Keratinocyte (primary cell): ENCODE measurements at regions not wholly inside any gene's neighbourhood (a gene's known extent, or its start where the extent isn't known, plus 50 kb on each side); places are given as distances from the start of the nearest gene placed in this dataset.

Source experiments
- DNase-seq: peaks from one replicate; pipeline ENCODE4 v3.0.0-alpha.2; 2011; ENCODE audit warnings: low read depth, missing footprints, low spot score
- FAIRE-seq: peaks from 2 replicates; lab custom pipeline; 2011; peaks lifted over from hg19 to GRCh38; lab: Jason Lieb, UNC
- H2AFZ ChIP-seq: 2 replicates; pipeline ENCODE4 v1.6.0; 2012; ENCODE audit warnings: low read length, control low read depth, inconsistent platforms; ENCODE audit not compliant: control insufficient read depth
- H3K27ac ChIP-seq: 2 replicates; pipeline ENCODE4 v1.5.1; 2011; ENCODE audit warnings: low read length; ENCODE audit not compliant: control insufficient read depth, insufficient read depth
- H3K27me3 ChIP-seq: 3 replicates; pipeline ENCODE4 v1.6.0; 2011; ENCODE audit warnings: low read length; ENCODE audit not compliant: control insufficient read depth, insufficient read depth; ENCODE audit errors: extremely low read depth
- H3K36me3 ChIP-seq, 2 experiments: 2 replicates in 1 of 2; 3 replicates in 1 of 2; pipeline ENCODE4 v1.5.1; 2011; ENCODE audit warnings: low read length in 2 of 2, mild to moderate bottlenecking in 1 of 2; ENCODE audit not compliant: control insufficient read depth in 2 of 2, insufficient read depth in 2 of 2; ENCODE audit errors: extremely low read depth in 1 of 2
- H3K4me1 ChIP-seq: 3 replicates; pipeline ENCODE4 v1.5.1; 2011; ENCODE audit warnings: low read length; ENCODE audit not compliant: control insufficient read depth, insufficient read depth; ENCODE audit errors: extremely low read depth
- H3K4me2 ChIP-seq: 3 replicates; pipeline ENCODE4 v1.6.0; 2011; ENCODE audit warnings: low read depth, low read length; ENCODE audit not compliant: control insufficient read depth, insufficient read depth; ENCODE audit errors: extremely low read depth
- H3K4me3 ChIP-seq, 3 experiments: fragments of 200-600 bp in 1 of 3; sonication (generic) in 1 of 3; 2 replicates in 2 of 3; 3 replicates in 1 of 3; pipeline ENCODE4 v1.5.1; 2011 to 2016; ENCODE audit warnings: low read length in 3 of 3, mild to moderate bottlenecking in 3 of 3, control low read depth in 2 of 3, inconsistent platforms in 1 of 3, low read depth in 1 of 3, mixed read lengths in 1 of 3, mixed run types in 1 of 3, moderate library complexity in 1 of 3; ENCODE audit not compliant: control insufficient read depth in 2 of 3, insufficient read depth in 2 of 3; ENCODE audit errors: extremely low read depth in 1 of 3
- H3K79me2 ChIP-seq: 2 replicates; pipeline ENCODE4 v1.6.0; 2012; ENCODE audit warnings: low read length; ENCODE audit not compliant: control insufficient read depth, insufficient read depth
- H3K9ac ChIP-seq: 3 replicates; pipeline ENCODE4 v1.6.0; 2011; ENCODE audit warnings: low read length; ENCODE audit not compliant: control insufficient read depth, insufficient read depth; ENCODE audit errors: extremely low read depth
- H3K9me1 ChIP-seq: 3 replicates; pipeline ENCODE4 v1.6.0; 2011; ENCODE audit warnings: low read length; ENCODE audit not compliant: control insufficient read depth, insufficient read depth; ENCODE audit errors: extremely low read depth
- H3K9me3 ChIP-seq: 2 replicates; pipeline ENCODE4 v1.5.1; 2012; ENCODE audit warnings: low read depth, low read length; ENCODE audit not compliant: control insufficient read depth
- H4K20me1 ChIP-seq: 3 replicates; pipeline ENCODE4 v1.6.0; 2011; ENCODE audit warnings: low read length; ENCODE audit not compliant: control insufficient read depth, insufficient read depth; ENCODE audit errors: extremely low read depth
- EZH2 ChIP-seq: IDR thresholded peaks from one replicate; pipeline ENCODE4 v1.6.1; 2012; ENCODE audit warnings: inconsistent platforms, mild to moderate bottlenecking, low read length, moderate library complexity
- dilution Hi-C: fragments of 300-500 bp; cut with MboI; formaldehyde crosslinking; loops from one replicate; pipeline ENCODE4 v1.7.0; 2020; ENCODE audit warnings: low sequenced_read_pairs; ENCODE audit not compliant: extremely low pct_ligation_motif_present
- TF ChIP-seq, protein P1 (sequence below), 3 experiments: IDR thresholded peaks in 1 of 3; conservative IDR thresholded peaks in 1 of 3; optimal IDR thresholded peaks in 1 of 3; 2 replicates in 2 of 3; 3 replicates in 1 of 3; pipeline versions ENCODE3 to v1.5.1; 2011; ENCODE audit warnings: low read length in 3 of 3, mild to moderate bottlenecking in 3 of 3, moderate library complexity in 2 of 3, control low read depth in 1 of 3, inconsistent platforms in 1 of 3; ENCODE audit not compliant: insufficient read depth in 2 of 3; ENCODE audit errors: extremely low read depth in 1 of 3

DNA sequence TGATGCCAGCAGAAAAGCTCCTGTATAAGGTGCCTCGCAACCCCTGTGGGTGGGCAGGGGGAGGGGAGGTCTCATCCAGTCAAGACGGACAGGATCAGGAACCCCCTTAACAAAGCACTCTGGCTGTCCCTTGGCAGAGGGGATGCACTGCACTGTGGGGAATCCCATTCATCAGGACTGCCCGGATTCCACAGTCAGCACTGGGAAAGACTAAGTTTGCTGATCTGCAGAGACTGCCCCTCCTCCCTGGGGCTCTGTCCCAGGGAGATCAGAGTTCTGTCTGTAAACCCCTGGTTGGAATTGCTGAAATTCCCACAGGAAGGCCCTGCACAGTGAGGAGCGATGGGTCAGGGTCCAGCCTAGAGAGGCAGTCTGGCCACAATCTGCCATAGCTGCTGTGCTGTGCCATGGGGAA lies 149.5 kb upstream of the RBBP8 start:
- H3K27me3 ChIP-seq, result peaks cover 7% of the 10 kb centered on the region
- no peaks in the 10 kb centered on the region for H3K9me1 ChIP-seq
- FAIRE-seq, result no peak
- no peak overlapping the region for H3K4me3 ChIP-seq
- H3K36me3 ChIP-seq, result no peaks in the 10 kb centered on the region
- no peaks in the 10 kb centered on the region for H3K9me3 ChIP-seq
- dilution Hi-C loops, result no loop called here
- H3K79me2 ChIP-seq, result no peaks in the 10 kb centered on the region
- H4K20me1 ChIP-seq, result no peaks in the 10 kb centered on the region
- no peak overlapping the region for H3K27ac ChIP-seq
- no peak for DNase-seq
- H3K4me2 ChIP-seq, result no peak overlapping the region
- no peak overlapping the region for H3K9ac ChIP-seq
- no peak overlapping the region for H2AFZ ChIP-seq
- no peak for TF ChIP-seq EZH2
- TF ChIP-seq, protein P1, sequence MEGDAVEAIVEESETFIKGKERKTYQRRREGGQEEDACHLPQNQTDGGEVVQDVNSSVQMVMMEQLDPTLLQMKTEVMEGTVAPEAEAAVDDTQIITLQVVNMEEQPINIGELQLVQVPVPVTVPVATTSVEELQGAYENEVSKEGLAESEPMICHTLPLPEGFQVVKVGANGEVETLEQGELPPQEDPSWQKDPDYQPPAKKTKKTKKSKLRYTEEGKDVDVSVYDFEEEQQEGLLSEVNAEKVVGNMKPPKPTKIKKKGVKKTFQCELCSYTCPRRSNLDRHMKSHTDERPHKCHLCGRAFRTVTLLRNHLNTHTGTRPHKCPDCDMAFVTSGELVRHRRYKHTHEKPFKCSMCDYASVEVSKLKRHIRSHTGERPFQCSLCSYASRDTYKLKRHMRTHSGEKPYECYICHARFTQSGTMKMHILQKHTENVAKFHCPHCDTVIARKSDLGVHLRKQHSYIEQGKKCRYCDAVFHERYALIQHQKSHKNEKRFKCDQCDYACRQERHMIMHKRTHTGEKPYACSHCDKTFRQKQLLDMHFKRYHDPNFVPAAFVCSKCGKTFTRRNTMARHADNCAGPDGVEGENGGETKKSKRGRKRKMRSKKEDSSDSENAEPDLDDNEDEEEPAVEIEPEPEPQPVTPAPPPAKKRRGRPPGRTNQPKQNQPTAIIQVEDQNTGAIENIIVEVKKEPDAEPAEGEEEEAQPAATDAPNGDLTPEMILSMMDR (optimal IDR thresholded peaks at IDR 0.05 in 1 of 3, IDR thresholded peaks at IDR 0.05 in 1 of 3, conservative IDR thresholded peaks at IDR 0.05 in 1 of 3; ENCODE audit: extremely low read depth in 1 of 3, insufficient read depth in 2 of 3, low read length in 3 of 3), result no peak
- no peaks in the 10 kb centered on the region for H3K4me1 ChIP-seq

DNA sequence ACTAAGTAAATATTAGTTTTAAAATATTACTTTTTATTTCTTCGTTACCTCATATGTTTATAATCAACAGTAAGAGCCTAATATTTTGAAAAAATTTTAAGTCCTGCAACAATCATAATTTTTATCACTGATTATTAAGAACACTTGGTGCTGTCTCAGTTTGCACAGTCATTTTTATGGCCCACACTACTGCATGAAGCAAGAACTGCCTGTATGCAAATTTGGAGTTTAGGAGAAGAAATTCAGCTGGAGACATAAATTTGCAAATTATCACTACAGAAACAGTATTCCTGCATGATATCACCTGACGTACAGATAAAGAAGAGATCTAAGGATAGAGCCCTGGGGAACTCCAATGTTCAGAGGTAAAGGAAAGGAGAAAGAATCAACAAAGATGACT lies 144.1 kb upstream of the RBBP8 start:
- H2AFZ ChIP-seq, result no peak overlapping the region
- H3K9me1 ChIP-seq, result no peaks in the 10 kb centered on the region
- no peaks in the 10 kb centered on the region for H4K20me1 ChIP-seq
- no peaks in the 10 kb centered on the region for H3K9me3 ChIP-seq
- DNase-seq (no peak), FAIRE-seq (no peak)
- dilution Hi-C loops, result no loop called here
- H3K27ac ChIP-seq, result no peak overlapping the region
- TF ChIP-seq, protein P1 (optimal IDR thresholded peaks at IDR 0.05 in 1 of 3, IDR thresholded peaks at IDR 0.05 in 1 of 3, conservative IDR thresholded peaks at IDR 0.05 in 1 of 3; ENCODE audit: extremely low read depth in 1 of 3, insufficient read depth in 2 of 3, low read length in 3 of 3), result no peak
- TF ChIP-seq EZH2, result no peak
- H3K36me3 ChIP-seq, result no peaks in the 10 kb centered on the region
- no peak overlapping the region for H3K4me2 ChIP-seq
- H3K4me3 ChIP-seq, result no peak overlapping the region
- no peak overlapping the region for H3K9ac ChIP-seq
- H3K4me1 ChIP-seq, result no peaks in the 10 kb centered on the region
- H3K79me2 ChIP-seq, result no peaks in the 10 kb centered on the region
- peaks cover 4% of the 10 kb centered on the region for H3K27me3 ChIP-seq
